ENCODE measurements at regions not wholly inside any gene's neighbourhood (a gene's known extent, or its start where the extent isn't known, plus 50 kb on each side); places are given as distances from the start of the nearest gene placed in this dataset.

GRCh38 chr5:174547814-174548213, 176.6 kb upstream of the MSX2 start:
- Histone ChIP-seq H3K36me3 (no peaks in the 10 kb centered on the region), H3K27ac (no peak overlapping the region), H3K27me3 (no peaks in the 10 kb centered on the region), H3K9me3 (no peaks in the 10 kb centered on the region), H3K4me3 (no peak overlapping the region), H3K4me1 (no peaks in the 10 kb centered on the region)
- TF ChIP-seq POLR2A (IDR thresholded peaks at IDR 0.05) (no peak), POLR2AphosphoS5 (IDR thresholded peaks at IDR 0.05) (no peak), CTCF (IDR thresholded peaks at IDR 0.05) (no peak)
- intact Hi-C loops (cut with DNase I; ENCODE audit: low total_unique reads), result no loop called here
- no peak for DNase-seq (ENCODE audit: low spot score in 2 of 2)

DNA sequence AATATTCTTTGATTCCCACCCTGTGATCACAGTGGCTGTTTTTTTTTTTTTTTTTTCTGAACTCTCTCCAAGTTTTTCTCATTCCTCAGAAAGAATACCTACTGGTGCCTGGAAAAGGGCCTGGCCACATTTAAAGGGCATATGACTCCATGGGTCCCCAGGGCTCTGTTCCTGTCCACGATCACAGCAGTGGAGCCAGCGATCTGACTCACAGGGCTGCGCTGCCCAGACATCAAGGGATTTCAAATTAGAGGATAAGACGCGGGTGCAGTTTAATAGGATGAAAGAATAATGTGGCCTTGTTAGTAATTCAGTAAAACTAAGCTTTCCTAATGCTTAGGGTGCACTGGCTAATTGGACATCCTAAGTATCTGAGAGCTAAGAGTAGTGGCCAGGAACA, 175.1 kb upstream of the MSX2 start:
- Histone ChIP-seq H3K4me3 (no peak overlapping the region), H3K27me3 (no peaks in the 10 kb centered on the region), H3K27ac (no peak overlapping the region), H3K9me3 (no peaks in the 10 kb centered on the region), H3K36me3 (no peaks in the 10 kb centered on the region), H3K4me1 (no peaks in the 10 kb centered on the region)
- no peak for DNase-seq (ENCODE audit: low spot score in 2 of 2)
- TF ChIP-seq CTCF (IDR thresholded peaks at IDR 0.05) (no peak), POLR2AphosphoS5 (IDR thresholded peaks at IDR 0.05) (no peak), POLR2A (IDR thresholded peaks at IDR 0.05) (no peak)
- intact Hi-C loops (cut with DNase I; ENCODE audit: low total_unique reads), result no loop called here

- no peaks in the 10 kb centered on the region for H3K4me1 ChIP-seq
- no peak overlapping the region for H3K4me3 ChIP-seq
- intact Hi-C loops (cut with DNase I; ENCODE audit: low total_unique reads), result no loop called here
- H3K27me3 ChIP-seq, result no peaks in the 10 kb centered on the region
- no peaks in the 10 kb centered on the region for H3K36me3 ChIP-seq
- H3K9me3 ChIP-seq, result no peaks in the 10 kb centered on the region
- TF ChIP-seq POLR2A (IDR thresholded peaks at IDR 0.05) (no peak), CTCF (IDR thresholded peaks at IDR 0.05) (no peak), POLR2AphosphoS5 (IDR thresholded peaks at IDR 0.05) (no peak)
- no peak for DNase-seq (ENCODE audit: low spot score in 2 of 2)
- no peak overlapping the region for H3K27ac ChIP-seq
Measured at GRCh38 chr5:174550026-174550425, 174.4 kb upstream of the MSX2 start.

DNA sequence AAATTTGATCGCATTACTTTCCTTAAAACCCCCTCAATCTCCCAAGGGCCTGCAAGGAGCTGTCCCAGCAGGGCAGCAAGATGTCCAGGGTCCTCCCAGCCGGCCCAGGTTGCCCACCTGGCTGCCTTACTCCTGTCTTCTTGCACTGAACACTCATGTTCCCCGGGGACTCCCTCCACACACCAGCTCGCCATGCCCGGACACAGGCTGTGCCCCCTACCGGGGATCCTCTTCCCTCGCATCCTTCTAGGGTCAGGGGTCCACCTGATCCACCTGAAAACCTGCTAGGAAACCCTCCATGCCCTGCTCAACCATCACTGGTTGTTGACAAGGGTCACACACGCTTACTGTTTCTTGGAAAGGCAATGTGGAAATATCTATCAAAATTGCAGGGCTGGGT, 172.0 kb upstream of the MSX2 start:
- Histone ChIP-seq H3K9me3 (no peaks in the 10 kb centered on the region), H3K4me1 (no peaks in the 10 kb centered on the region), H3K4me3 (no peak overlapping the region), H3K27ac (no peak overlapping the region), H3K27me3 (no peaks in the 10 kb centered on the region), H3K36me3 (no peaks in the 10 kb centered on the region)
- TF ChIP-seq CTCF (IDR thresholded peaks at IDR 0.05), result no peak
- no peak for TF ChIP-seq POLR2AphosphoS5 (IDR thresholded peaks at IDR 0.05)
- TF ChIP-seq POLR2A (IDR thresholded peaks at IDR 0.05), result no peak
- intact Hi-C loops (cut with DNase I; ENCODE audit: low total_unique reads), result no loop called here
- DNase-seq (ENCODE audit: low spot score in 2 of 2), result no peak

DNA sequence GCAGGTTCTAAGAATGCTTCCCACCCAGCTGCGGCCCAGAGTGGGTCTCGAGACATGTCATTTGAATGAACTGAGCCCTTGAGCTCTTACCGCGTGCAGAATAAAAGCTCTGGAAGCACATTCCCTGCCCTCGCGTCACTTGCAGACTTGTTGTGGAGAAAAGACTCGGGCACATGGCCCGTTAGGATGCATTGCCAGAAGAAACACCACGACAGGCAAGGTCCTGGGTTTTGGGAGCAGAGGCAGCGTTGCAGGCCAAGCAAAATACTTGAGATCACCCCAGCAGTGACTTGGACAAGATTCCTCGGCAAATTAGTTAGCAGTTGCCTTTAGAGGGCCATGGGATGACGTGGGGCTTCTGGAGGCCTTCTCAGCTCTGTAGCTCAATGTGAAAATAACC, 170.8 kb upstream of the MSX2 start:
- Histone ChIP-seq H3K4me3 (no peak overlapping the region), H3K27me3 (no peaks in the 10 kb centered on the region), H3K9me3 (no peaks in the 10 kb centered on the region), H3K4me1 (no peaks in the 10 kb centered on the region), H3K36me3 (no peaks in the 10 kb centered on the region), H3K27ac (no peak overlapping the region)
- DNase-seq (ENCODE audit: low spot score in 2 of 2), result no peak
- TF ChIP-seq CTCF (IDR thresholded peaks at IDR 0.05), result no peak
- no peak for TF ChIP-seq POLR2AphosphoS5 (IDR thresholded peaks at IDR 0.05)
- TF ChIP-seq POLR2A (IDR thresholded peaks at IDR 0.05), result no peak
- intact Hi-C loops (cut with DNase I; ENCODE audit: low total_unique reads), result no loop called here
